ENCODE measurements at regions not wholly inside any gene's neighbourhood (a gene's known extent, or its start where the extent isn't known, plus 50 kb on each side); places are given as distances from the start of the nearest gene placed in this dataset.

GRCh38 chr17:11049539-11049938, 191.5 kb upstream of the SHISA6 start:
- no peak for TF ChIP-seq POLR2A (IDR thresholded peaks at IDR 0.05)
- TF ChIP-seq, protein P1, sequence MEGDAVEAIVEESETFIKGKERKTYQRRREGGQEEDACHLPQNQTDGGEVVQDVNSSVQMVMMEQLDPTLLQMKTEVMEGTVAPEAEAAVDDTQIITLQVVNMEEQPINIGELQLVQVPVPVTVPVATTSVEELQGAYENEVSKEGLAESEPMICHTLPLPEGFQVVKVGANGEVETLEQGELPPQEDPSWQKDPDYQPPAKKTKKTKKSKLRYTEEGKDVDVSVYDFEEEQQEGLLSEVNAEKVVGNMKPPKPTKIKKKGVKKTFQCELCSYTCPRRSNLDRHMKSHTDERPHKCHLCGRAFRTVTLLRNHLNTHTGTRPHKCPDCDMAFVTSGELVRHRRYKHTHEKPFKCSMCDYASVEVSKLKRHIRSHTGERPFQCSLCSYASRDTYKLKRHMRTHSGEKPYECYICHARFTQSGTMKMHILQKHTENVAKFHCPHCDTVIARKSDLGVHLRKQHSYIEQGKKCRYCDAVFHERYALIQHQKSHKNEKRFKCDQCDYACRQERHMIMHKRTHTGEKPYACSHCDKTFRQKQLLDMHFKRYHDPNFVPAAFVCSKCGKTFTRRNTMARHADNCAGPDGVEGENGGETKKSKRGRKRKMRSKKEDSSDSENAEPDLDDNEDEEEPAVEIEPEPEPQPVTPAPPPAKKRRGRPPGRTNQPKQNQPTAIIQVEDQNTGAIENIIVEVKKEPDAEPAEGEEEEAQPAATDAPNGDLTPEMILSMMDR (IDR thresholded peaks at IDR 0.05): no peak

Measured in right lobe of liver (tissue), 4 donors.